Endothelial cell (in vitro differentiated cells): ENCODE measurements at regions not wholly inside any gene's neighbourhood (a gene's known extent, or its start where the extent isn't known, plus 50 kb on each side); places are given as distances from the start of the nearest gene placed in this dataset.
"Not testable (repeated sequence)": the region's sequence is repeated elsewhere in the genome, so short reads cannot be mapped to it uniquely, and the experiment has no call there.

Experiments
- DNase-seq: peaks from one replicate; pipeline ENCODE4 v3.0.0; 2021; ENCODE audit warnings: low spot score
- H3K27ac Mint-ChIP-seq: one replicate; pipeline ENCODE4 v1.8.0; 2021; ENCODE audit warnings: mixed read lengths, inconsistent platforms; ENCODE audit not compliant: unreplicated experiment
- H3K27me3 Mint-ChIP-seq: one replicate; pipeline ENCODE4 v1.8.0; 2021; ENCODE audit warnings: mild to moderate bottlenecking, moderate library complexity, mixed read lengths, inconsistent platforms; ENCODE audit not compliant: unreplicated experiment
- H3K36me3 Mint-ChIP-seq: one replicate; pipeline ENCODE4 v1.8.0; 2021; ENCODE audit warnings: mild to moderate bottlenecking, low read depth, mixed read lengths, inconsistent platforms; ENCODE audit not compliant: unreplicated experiment
- H3K4me1 Mint-ChIP-seq: one replicate; pipeline ENCODE4 v1.8.0; 2021; ENCODE audit warnings: mild to moderate bottlenecking, mixed read lengths, inconsistent platforms; ENCODE audit not compliant: unreplicated experiment
- H3K4me3 Mint-ChIP-seq: one replicate; pipeline ENCODE4 v1.8.0; 2021; ENCODE audit warnings: mild to moderate bottlenecking, mixed read lengths, inconsistent platforms; ENCODE audit not compliant: unreplicated experiment
- H3K9me3 Mint-ChIP-seq: one replicate; pipeline ENCODE4 v1.8.0; 2021; ENCODE audit warnings: mixed read lengths, inconsistent platforms; ENCODE audit not compliant: unreplicated experiment
- CTCF ChIP-seq: fragments of 200-600 bp; sonication (generic); IDR thresholded peaks from one replicate; pipeline ENCODE4 v1.5.0; 2021; ENCODE audit warnings: antibody characterized with exemption; ENCODE audit not compliant: unreplicated experiment

- DNase-seq, H3K27ac Mint-ChIP-seq, H3K4me3 Mint-ChIP-seq, H3K27me3 Mint-ChIP-seq, H3K4me1 Mint-ChIP-seq, H3K9me3 Mint-ChIP-seq, H3K36me3 Mint-ChIP-seq: not testable (repeated sequence)
Observed at GRCh38 chr2:158866082-158866481, 71.0 kb downstream of the DAPL1 start.

DNA sequence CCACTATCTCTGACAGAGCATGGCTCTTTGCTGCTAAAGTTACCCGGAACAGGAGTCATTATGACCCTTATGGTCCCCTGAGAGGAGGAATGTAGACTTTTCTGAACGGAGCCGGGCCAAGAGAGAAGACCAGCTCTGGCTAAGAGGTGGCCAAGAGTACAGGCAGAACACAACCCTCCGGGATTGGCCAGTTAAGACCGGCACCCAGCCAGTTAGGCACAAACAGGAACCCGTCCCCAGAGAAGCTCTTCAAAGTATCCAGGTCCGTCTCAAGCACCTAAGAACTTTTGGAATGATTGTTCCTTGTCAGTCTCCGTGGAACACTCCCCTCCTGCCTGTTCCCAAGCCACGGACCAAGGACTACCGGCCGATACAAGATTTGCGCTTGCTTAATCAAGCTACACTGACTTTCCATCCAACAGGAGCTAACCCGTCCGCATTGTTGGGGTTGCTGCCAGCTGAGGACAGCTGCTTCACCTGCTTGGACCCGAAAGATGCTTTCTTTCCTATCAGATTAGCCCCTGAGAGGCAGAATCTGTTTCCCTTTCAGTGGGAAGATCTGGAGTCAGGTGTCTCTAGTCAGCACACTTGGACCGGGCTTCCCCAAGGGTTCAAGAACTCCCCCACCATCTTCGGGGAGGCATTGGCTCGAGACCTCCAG, 72.5 kb downstream of the DAPL1 start:
- not testable (repeated sequence) for DNase-seq, H3K27me3 Mint-ChIP-seq, H3K4me1 Mint-ChIP-seq, H3K27ac Mint-ChIP-seq, H3K4me3 Mint-ChIP-seq, H3K36me3 Mint-ChIP-seq, H3K9me3 Mint-ChIP-seq

GRCh38 chr2:158868386-158868785, 73.3 kb downstream of the DAPL1 start:
- H3K27ac Mint-ChIP-seq, H3K27me3 Mint-ChIP-seq, H3K4me1 Mint-ChIP-seq, H3K4me3 Mint-ChIP-seq, H3K9me3 Mint-ChIP-seq, H3K36me3 Mint-ChIP-seq: not testable (repeated sequence)
- peak; percentile 20 for DNase-seq

DNA sequence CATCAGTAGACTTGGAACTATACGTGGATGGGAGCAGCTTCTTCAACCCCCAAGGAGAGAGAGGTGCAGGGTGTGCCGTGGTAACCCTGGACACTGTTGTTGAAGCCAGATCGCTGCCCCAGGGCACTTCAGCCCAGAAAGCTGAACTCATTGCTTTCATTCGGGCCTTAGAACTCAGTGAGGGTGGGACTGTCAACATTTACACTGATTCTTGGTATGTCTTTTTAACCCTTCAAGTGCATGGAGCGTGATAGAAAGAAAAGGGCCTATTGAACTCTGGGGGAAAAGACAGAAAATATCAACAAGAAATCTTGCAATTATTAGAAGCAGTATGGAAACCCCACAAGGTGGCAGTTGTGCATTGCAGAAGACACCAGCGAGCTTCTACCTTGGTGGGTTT, 74.0 kb downstream of the DAPL1 start:
- H3K36me3 Mint-ChIP-seq, DNase-seq, H3K9me3 Mint-ChIP-seq, H3K27me3 Mint-ChIP-seq, H3K4me3 Mint-ChIP-seq, H3K27ac Mint-ChIP-seq, H3K4me1 Mint-ChIP-seq: not testable (repeated sequence)

GRCh38 chr2:158869609-158870008, 74.5 kb downstream of the DAPL1 start:
- H3K27ac Mint-ChIP-seq, H3K27me3 Mint-ChIP-seq: not testable (repeated sequence)

DNA sequence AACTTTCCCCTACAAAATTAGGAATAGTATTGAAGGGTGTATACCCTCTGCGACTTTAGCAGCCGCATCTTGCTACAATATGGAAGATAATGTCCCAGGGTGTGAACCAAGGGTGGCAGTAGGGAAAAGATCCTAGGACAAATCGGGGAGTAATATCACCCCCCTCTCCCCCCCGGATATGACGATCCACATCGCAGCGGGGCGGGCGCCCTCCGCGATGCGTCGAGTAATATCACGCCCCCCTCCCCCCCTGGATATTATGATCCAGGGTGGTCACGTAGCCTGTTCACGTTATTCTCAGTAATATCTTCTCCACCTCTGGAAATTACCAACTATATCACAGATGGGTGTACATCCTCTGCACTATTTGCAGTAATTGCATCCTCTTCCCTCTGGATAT, 82.9 kb downstream of the DAPL1 start:
- Mint-ChIP-seq H3K27ac (no peak overlapping the region), H3K36me3 (no peaks in the 10 kb centered on the region), H3K4me1 (no peaks in the 10 kb centered on the region), H3K9me3 (no peaks in the 10 kb centered on the region), H3K27me3 (no peaks in the 10 kb centered on the region), H3K4me3 (no peak overlapping the region)
- no peak for TF ChIP-seq CTCF
- no peak for DNase-seq

More at GRCh38 chr2:158869609-158870008, 74.5 kb downstream of the DAPL1 start:
- not testable (repeated sequence) for H3K4me1 Mint-ChIP-seq, H3K36me3 Mint-ChIP-seq, H3K4me3 Mint-ChIP-seq, DNase-seq, H3K9me3 Mint-ChIP-seq

DNA sequence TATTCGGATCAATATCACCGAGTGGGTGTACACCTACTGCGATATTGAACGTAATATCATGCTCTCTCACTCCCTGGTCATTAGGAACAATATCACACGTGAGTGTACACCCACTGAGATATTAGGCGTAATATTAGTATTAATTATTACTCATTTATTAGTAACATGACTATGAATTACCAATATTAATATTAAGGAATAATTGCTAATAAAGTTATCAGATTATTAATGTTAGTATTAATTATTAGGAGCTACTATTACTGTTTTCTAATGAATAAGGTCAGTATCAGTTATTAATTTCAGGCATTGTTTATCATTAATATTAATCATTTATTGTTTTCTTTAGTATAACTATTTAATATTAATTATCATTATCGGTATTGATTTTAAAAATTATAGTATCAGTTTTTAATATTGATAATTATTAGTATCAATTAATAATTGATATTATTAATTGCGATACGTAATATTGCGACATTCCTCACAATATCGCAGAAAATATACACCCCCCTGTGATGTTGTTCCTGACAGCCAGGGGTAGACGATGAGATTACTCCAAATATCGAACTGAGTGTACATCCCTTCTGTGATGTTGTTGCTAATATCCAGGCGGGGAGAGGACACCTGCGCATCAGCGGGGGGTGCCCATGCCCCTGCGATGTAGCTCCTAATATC, 84.2 kb downstream of the DAPL1 start:
- H3K9me3 Mint-ChIP-seq = no peaks in the 10 kb centered on the region
- H3K27me3 Mint-ChIP-seq = no peaks in the 10 kb centered on the region
- H3K4me3 Mint-ChIP-seq = no peak overlapping the region
- DNase-seq = no peak
- H3K36me3 Mint-ChIP-seq = no peaks in the 10 kb centered on the region
- no peak overlapping the region for H3K27ac Mint-ChIP-seq
- H3K4me1 Mint-ChIP-seq = no peaks in the 10 kb centered on the region
- TF ChIP-seq CTCF = no peak
